CD4-positive, alpha-beta T cell (primary cell): ENCODE measurements at regions not wholly inside any gene's neighbourhood (a gene's known extent, or its start where the extent isn't known, plus 50 kb on each side); places are given as distances from the start of the nearest gene placed in this dataset.

ENCODE experiments used
- ATAC-seq: fragments of 200-7000 bp; cut with Tn5 transposase; one replicate; pipeline ENCODE4 v1.10.0; 2022; ENCODE audit warnings: mild to moderate bottlenecking; ENCODE audit not compliant: poor library complexity
- CTCF ChIA-PET: fragments of 350-600 bp; sonication (Branson Sonifier 250); formaldehyde crosslinking; loops from one replicate; lab custom pipeline; 2021; ENCODE audit warnings: antibody characterized with exemption, inconsistent platforms; lab: Charles Lee
- POLR2A ChIA-PET: fragments of 350-600 bp; sonication (Branson Sonifier 250); formaldehyde crosslinking; loops from one replicate; lab custom pipeline; 2021; ENCODE audit warnings: antibody characterized with exemption, inconsistent platforms; lab: Charles Lee
- DNase-seq, 14 experiments: peaks; one replicate each; pipeline ENCODE4 v3.0.0-alpha.2; 2013 to 2020; ENCODE audit warnings: mixed read lengths in 2 of 14
- H3K27ac ChIP-seq, 2 donors: one replicate each; pipeline versions ENCODE4 v1.5.1 to v1.7.0; 2013; ENCODE audit warnings: low read length in 2 of 2, low read depth in 1 of 2, mild to moderate bottlenecking in 1 of 2
- H3K27me3 ChIP-seq, 2 experiments: 1 replicate in 1 of 2; 2 replicates in 1 of 2; pipeline versions ENCODE4 v1.6.1 to v1.7.0; 2013; ENCODE audit warnings: low read length in 2 of 2, control low read depth in 1 of 2, mild to moderate bottlenecking in 1 of 2, moderate library complexity in 1 of 2; ENCODE audit not compliant: insufficient read depth in 2 of 2, control insufficient read depth in 1 of 2
- H3K36me3 ChIP-seq: one replicate; pipeline ENCODE4 v1.6.1; 2013; ENCODE audit warnings: low read length, control low read depth; ENCODE audit not compliant: insufficient read depth
- H3K4me1 ChIP-seq: one replicate; pipeline ENCODE4 v1.6.1; 2013; ENCODE audit warnings: low read length, control low read depth; ENCODE audit not compliant: insufficient read depth
- H3K4me3 ChIP-seq: one replicate; pipeline ENCODE4 v1.5.1; 2013; ENCODE audit warnings: mild to moderate bottlenecking, low read length, moderate library complexity
- H3K9me3 ChIP-seq, 2 experiments: 1 replicate in 1 of 2; 2 replicates in 1 of 2; pipeline versions ENCODE4 v1.6.1 to v1.7.0; 2013; ENCODE audit warnings: low read length in 2 of 2, mild to moderate bottlenecking in 2 of 2, control low read depth in 1 of 2, moderate library complexity in 1 of 2; ENCODE audit not compliant: control insufficient read depth in 1 of 2, insufficient read depth in 1 of 2
- H3K27ac Mint-ChIP-seq: one replicate; pipeline ENCODE4 v1.8.0; 2020; ENCODE audit warnings: mixed read lengths
- H3K27me3 Mint-ChIP-seq: one replicate; pipeline ENCODE4 v1.8.0; 2021; ENCODE audit warnings: mixed read lengths
- H3K36me3 Mint-ChIP-seq: one replicate; pipeline ENCODE4 v1.8.0; 2021; ENCODE audit warnings: low read depth, mixed read lengths
- H3K4me1 Mint-ChIP-seq: one replicate; pipeline ENCODE4 v1.8.0; 2021; ENCODE audit warnings: low read depth, mixed read lengths
- H3K4me3 Mint-ChIP-seq: one replicate; pipeline ENCODE4 v1.8.0; 2020; ENCODE audit warnings: mild to moderate bottlenecking, mixed read lengths
- H3K9me3 Mint-ChIP-seq: one replicate; pipeline ENCODE4 v1.8.0; 2020; ENCODE audit warnings: mixed read lengths
- intact Hi-C, 2 experiments: fragments of 100-400 bp; cut with DNase I in 1 of 2; cut with micrococcal nuclease in 1 of 2; formaldehyde crosslinking; loops; one replicate each; pipeline versions ENCODE4 v1.15.1 to v1.9.0; 2023 to 2025; cut with DNase I, micrococcal nuclease
- TF ChIP-seq, protein P1 (sequence below): fragments of 200-600 bp; IDR thresholded peaks from one replicate; pipeline ENCODE4 v1.8.0; 2022; ENCODE audit warnings: antibody characterized with exemption, mild to moderate bottlenecking

DNA sequence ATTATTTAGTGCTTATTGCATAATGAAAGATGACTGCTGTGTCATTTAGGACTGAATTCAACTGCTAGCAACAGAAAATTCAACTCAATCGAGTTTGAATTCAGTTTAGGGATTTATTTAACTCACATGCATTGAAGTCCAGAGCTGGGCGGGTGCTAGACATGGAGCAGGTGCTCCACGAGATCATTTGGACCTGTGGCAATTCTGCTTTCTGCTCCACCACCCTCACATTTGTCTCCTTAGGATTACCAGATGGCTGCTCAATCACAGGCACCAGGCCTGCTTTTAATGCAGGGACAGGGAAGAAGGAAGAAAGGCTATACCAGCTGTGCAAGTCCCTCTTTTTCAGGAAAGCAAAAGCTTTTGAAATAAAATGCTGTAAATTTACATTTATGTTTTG lies 572.9 kb upstream of the SLC8A1 start:
- H3K4me3 Mint-ChIP-seq, result no peak overlapping the region
- Histone ChIP-seq H3K4me3 (no peak overlapping the region), H3K36me3 (no peaks in the 10 kb centered on the region), H3K27me3 (no peaks in the 10 kb centered on the region), H3K9me3 (no peaks in the 10 kb centered on the region), H3K27ac (no peak overlapping the region), H3K4me1 (no peaks in the 10 kb centered on the region)
- TF ChIP-seq, protein P1, sequence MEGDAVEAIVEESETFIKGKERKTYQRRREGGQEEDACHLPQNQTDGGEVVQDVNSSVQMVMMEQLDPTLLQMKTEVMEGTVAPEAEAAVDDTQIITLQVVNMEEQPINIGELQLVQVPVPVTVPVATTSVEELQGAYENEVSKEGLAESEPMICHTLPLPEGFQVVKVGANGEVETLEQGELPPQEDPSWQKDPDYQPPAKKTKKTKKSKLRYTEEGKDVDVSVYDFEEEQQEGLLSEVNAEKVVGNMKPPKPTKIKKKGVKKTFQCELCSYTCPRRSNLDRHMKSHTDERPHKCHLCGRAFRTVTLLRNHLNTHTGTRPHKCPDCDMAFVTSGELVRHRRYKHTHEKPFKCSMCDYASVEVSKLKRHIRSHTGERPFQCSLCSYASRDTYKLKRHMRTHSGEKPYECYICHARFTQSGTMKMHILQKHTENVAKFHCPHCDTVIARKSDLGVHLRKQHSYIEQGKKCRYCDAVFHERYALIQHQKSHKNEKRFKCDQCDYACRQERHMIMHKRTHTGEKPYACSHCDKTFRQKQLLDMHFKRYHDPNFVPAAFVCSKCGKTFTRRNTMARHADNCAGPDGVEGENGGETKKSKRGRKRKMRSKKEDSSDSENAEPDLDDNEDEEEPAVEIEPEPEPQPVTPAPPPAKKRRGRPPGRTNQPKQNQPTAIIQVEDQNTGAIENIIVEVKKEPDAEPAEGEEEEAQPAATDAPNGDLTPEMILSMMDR, result no peak
- no peaks in the 10 kb centered on the region for H3K9me3 Mint-ChIP-seq
- DNase-seq (no peak), ATAC-seq (no peak)
- intact Hi-C loops, result no loop called here
- no peaks in the 10 kb centered on the region for H3K27me3 Mint-ChIP-seq
- H3K36me3 Mint-ChIP-seq, result no peaks in the 10 kb centered on the region
- CTCF ChIA-PET, result no interaction called here
- H3K27ac Mint-ChIP-seq, result no peak overlapping the region
- H3K4me1 Mint-ChIP-seq, result no peaks in the 10 kb centered on the region
- POLR2A ChIA-PET, result no interaction called here

DNA sequence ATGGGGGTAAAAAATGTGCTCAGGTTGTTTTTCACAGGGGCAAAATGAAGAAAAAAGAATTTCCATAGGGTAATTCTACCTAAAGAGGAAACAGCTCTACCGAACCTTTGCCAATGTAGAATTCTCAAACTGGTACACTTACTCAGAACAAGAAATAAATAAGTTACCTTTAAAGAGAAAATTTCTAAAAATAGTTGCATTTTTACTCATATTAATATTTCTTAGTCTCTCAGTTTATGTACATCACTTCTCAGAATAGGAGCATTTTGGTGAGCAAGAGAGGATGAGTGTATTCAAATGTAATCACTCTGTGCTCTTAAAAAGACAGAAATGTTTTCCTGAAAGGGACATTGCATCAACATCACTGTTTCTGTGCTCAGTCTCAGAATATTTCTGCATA lies 574.7 kb upstream of the SLC8A1 start:
- TF ChIP-seq, protein P1, result no peak
- H3K27ac Mint-ChIP-seq, result no peak overlapping the region
- DNase-seq (no peak), ATAC-seq (no peak)
- Histone ChIP-seq H3K36me3 (no peaks in the 10 kb centered on the region), H3K9me3 (no peaks in the 10 kb centered on the region), H3K27me3 (no peaks in the 10 kb centered on the region), H3K27ac (no peak overlapping the region), H3K4me1 (no peaks in the 10 kb centered on the region), H3K4me3 (no peak overlapping the region)
- intact Hi-C loops, result no loop called here
- H3K36me3 Mint-ChIP-seq, result no peaks in the 10 kb centered on the region
- ChIA-PET CTCF (no interaction called here), POLR2A (no interaction called here)
- H3K9me3 Mint-ChIP-seq, result no peaks in the 10 kb centered on the region
- no peaks in the 10 kb centered on the region for H3K27me3 Mint-ChIP-seq
- no peaks in the 10 kb centered on the region for H3K4me1 Mint-ChIP-seq
- H3K4me3 Mint-ChIP-seq, result no peak overlapping the region

DNA sequence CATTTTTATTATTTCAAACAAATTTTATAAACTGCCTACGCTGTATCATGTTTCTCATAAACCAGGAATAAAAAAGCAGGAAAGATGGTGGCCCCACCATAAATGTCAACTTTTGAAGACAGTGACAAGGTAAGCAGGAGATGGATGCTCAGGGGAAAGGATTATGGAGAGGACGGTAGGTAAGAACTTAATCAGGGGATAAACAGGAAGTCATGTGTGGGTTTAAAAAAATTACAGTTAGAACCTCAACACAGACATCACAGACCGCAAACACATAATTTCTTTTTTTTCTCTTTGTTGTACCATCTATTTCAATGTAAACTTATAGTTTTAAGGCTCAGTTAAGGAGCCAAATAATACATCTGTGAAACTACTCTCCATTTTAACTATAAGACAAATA lies 575.2 kb upstream of the SLC8A1 start:
- Histone ChIP-seq H3K27ac (no peak overlapping the region), H3K4me3 (no peak overlapping the region), H3K4me1 (no peaks in the 10 kb centered on the region), H3K9me3 (no peaks in the 10 kb centered on the region), H3K27me3 (no peaks in the 10 kb centered on the region), H3K36me3 (no peaks in the 10 kb centered on the region)
- intact Hi-C loops, result no loop called here
- Mint-ChIP-seq H3K4me3 (no peak overlapping the region), H3K27me3 (no peaks in the 10 kb centered on the region), H3K36me3 (no peaks in the 10 kb centered on the region), H3K9me3 (no peaks in the 10 kb centered on the region), H3K27ac (no peak overlapping the region), H3K4me1 (no peaks in the 10 kb centered on the region)
- no peak for ATAC-seq
- POLR2A ChIA-PET, result no interaction called here
- CTCF ChIA-PET, result no interaction called here
- TF ChIP-seq, protein P1, result no peak
- DNase-seq, result peak in 1 of 14 experiments; percentile 16
